Upper lobe of left lung (tissue), 4 donors: ENCODE measurements at regions not wholly inside any gene's neighbourhood (a gene's known extent, or its start where the extent isn't known, plus 50 kb on each side); places are given as distances from the start of the nearest gene placed in this dataset.

ENCODE experiments used
- CTCF ChIP-seq, 6 experiments: fragments of 450-650 bp in 4 of 6; fragments of 200-600 bp in 2 of 6; sonication (generic) in 2 of 6; IDR thresholded peaks; one replicate each; pipeline ENCODE4 v1.5.1; 2016 to 2019; ENCODE audit warnings: antibody characterized with exemption in 6 of 6
- POLR2AphosphoS5 ChIP-seq, 2 donors: sonication (generic); formaldehyde crosslinking; IDR thresholded peaks; one replicate each; pipeline ENCODE4 v1.5.1; 2017; ENCODE audit warnings: antibody characterized with exemption in 2 of 2

GRCh38 chr1:14485285-14485684, 113.2 kb upstream of the KAZN start:
- TF ChIP-seq CTCF (IDR thresholded peaks at IDR 0.05) (no peak), POLR2AphosphoS5 (IDR thresholded peaks at IDR 0.05) (no peak)
